ENCODE measurements at regions not wholly inside any gene's neighbourhood (a gene's known extent, or its start where the extent isn't known, plus 50 kb on each side); places are given as distances from the start of the nearest gene placed in this dataset.

DNA sequence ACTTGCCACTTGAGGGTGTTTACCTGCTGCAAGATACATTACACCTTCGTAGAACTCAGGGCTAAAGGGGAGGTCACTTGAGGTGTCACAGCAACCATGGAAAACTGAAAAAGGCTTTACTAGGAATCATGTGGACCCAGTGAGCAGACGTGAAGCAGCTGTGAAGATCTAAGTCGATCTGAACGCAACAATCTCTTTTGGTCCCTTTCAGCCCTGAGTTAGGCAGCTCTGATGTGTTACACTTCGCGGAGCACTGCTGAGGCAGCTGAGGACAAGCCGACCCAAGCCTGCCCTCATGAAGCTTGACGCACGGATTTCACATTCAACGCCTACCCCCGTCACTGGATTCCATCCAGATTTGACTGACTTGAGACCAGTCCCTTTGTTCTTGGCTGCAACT, 75.8 kb upstream of the NPAS2 start:
- ATAC-seq (ENCODE audit: insufficient read depth, low FRiP score), result no peak
- WGBS, 2 donors, result 85 to 92% methylated on average over 11 of the region's 11 CpGs
- TF ChIP-seq, protein P1, sequence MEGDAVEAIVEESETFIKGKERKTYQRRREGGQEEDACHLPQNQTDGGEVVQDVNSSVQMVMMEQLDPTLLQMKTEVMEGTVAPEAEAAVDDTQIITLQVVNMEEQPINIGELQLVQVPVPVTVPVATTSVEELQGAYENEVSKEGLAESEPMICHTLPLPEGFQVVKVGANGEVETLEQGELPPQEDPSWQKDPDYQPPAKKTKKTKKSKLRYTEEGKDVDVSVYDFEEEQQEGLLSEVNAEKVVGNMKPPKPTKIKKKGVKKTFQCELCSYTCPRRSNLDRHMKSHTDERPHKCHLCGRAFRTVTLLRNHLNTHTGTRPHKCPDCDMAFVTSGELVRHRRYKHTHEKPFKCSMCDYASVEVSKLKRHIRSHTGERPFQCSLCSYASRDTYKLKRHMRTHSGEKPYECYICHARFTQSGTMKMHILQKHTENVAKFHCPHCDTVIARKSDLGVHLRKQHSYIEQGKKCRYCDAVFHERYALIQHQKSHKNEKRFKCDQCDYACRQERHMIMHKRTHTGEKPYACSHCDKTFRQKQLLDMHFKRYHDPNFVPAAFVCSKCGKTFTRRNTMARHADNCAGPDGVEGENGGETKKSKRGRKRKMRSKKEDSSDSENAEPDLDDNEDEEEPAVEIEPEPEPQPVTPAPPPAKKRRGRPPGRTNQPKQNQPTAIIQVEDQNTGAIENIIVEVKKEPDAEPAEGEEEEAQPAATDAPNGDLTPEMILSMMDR (IDR thresholded peaks at IDR 0.05; ENCODE audit: control extremely low read depth, extremely low read depth), result no peak

DNA sequence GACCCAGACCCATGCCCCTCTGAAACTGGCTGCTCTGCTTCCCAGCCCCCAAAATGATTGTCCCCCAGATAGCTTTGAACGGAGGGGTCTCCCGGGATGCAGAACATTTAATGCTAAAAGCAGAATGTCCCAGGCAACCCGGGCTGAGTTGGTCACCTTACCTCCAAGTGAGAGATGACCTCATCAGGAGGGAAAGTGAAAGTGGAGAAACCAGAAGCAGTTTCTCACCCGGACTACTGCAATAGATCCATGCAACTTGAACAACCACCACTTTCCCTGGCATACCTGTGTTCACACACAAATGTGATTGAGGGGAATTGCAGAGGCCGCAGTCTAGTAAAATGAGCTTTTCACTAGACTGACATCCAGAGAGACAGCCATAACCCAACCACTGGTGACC, 75.3 kb upstream of the NPAS2 start:
- Histone ChIP-seq H3K4me1 (ENCODE audit: control insufficient read depth in 5 of 5, insufficient read depth in 5 of 5, low read length in 5 of 5) (peaks cover 0 to 17% (median 0%) of the 10 kb centered on the region in 5 donors), H3K9ac (ENCODE audit: insufficient read depth in 1 of 2, low read length in 2 of 2) (no peak overlapping the region), H3K4me3 (no peak overlapping the region), H3K36me3 (ENCODE audit: control insufficient read depth in 4 of 4, insufficient read depth in 4 of 4, low read length in 4 of 4) (no peaks in the 10 kb centered on the region), H3K27me3 (ENCODE audit: control insufficient read depth in 3 of 3, insufficient read depth in 3 of 3, low read length in 2 of 3) (no peaks in the 10 kb centered on the region), H3K27ac (ENCODE audit: low read depth in 1 of 2, low read length in 1 of 2) (no peak overlapping the region), H3K9me3 (ENCODE audit: control insufficient read depth in 4 of 4, insufficient read depth in 3 of 4, low read length in 3 of 4) (no peaks in the 10 kb centered on the region)
- TF ChIP-seq, protein P1 (IDR thresholded peaks at IDR 0.05; ENCODE audit: control extremely low read depth, extremely low read depth), result no peak
- WGBS, 2 donors, result 76 to 85% methylated on average over 5 of the region's 5 CpGs
- peak in 1 of 3 donors; percentile 20 for DNase-seq
- ATAC-seq (ENCODE audit: insufficient read depth, low FRiP score), result no peak

More for the DNA sequence above, 75.8 kb upstream of the NPAS2 start:
- H3K4me3 ChIP-seq, result no peak overlapping the region
- peaks cover 0 to 17% (median 0%) of the 10 kb centered on the region in 5 donors for H3K4me1 ChIP-seq (ENCODE audit: control insufficient read depth in 5 of 5, insufficient read depth in 5 of 5, low read length in 5 of 5)
- peak in 1 of 3 donors; percentile 25 for DNase-seq
- H3K9ac ChIP-seq (ENCODE audit: insufficient read depth in 1 of 2, low read length in 2 of 2), result peak overlapping the region in 1 of 2 donors; percentile 1
- H3K36me3 ChIP-seq (ENCODE audit: control insufficient read depth in 4 of 4, insufficient read depth in 4 of 4, low read length in 4 of 4), result no peaks in the 10 kb centered on the region
- H3K27me3 ChIP-seq (ENCODE audit: control insufficient read depth in 3 of 3, insufficient read depth in 3 of 3, low read length in 2 of 3), result no peaks in the 10 kb centered on the region
- no peak overlapping the region for H3K27ac ChIP-seq (ENCODE audit: low read depth in 1 of 2, low read length in 1 of 2)
- H3K9me3 ChIP-seq (ENCODE audit: control insufficient read depth in 4 of 4, insufficient read depth in 3 of 4, low read length in 3 of 4), result no peaks in the 10 kb centered on the region

GRCh38 chr2:100745604-100746003, 74.3 kb upstream of the NPAS2 start:
- Histone ChIP-seq H3K27me3 (ENCODE audit: control insufficient read depth in 3 of 3, insufficient read depth in 3 of 3, low read length in 2 of 3) (no peaks in the 10 kb centered on the region), H3K36me3 (ENCODE audit: control insufficient read depth in 4 of 4, insufficient read depth in 4 of 4, low read length in 4 of 4) (no peaks in the 10 kb centered on the region), H3K4me3 (no peak overlapping the region), H3K27ac (ENCODE audit: low read depth in 1 of 2, low read length in 1 of 2) (no peak overlapping the region), H3K4me1 (ENCODE audit: control insufficient read depth in 5 of 5, insufficient read depth in 5 of 5, low read length in 5 of 5) (peaks cover 0 to 17% (median 0%) of the 10 kb centered on the region in 5 donors), H3K9me3 (ENCODE audit: control insufficient read depth in 4 of 4, insufficient read depth in 3 of 4, low read length in 3 of 4) (no peaks in the 10 kb centered on the region), H3K9ac (ENCODE audit: insufficient read depth in 1 of 2, low read length in 2 of 2) (no peak overlapping the region)
- ATAC-seq (ENCODE audit: insufficient read depth, low FRiP score) (no peak), DNase-seq (no peak)
- TF ChIP-seq, protein P1 (IDR thresholded peaks at IDR 0.05; ENCODE audit: control extremely low read depth, extremely low read depth), result no peak
- WGBS, 2 donors, result 87 to 95% methylated on average over 5 of the region's 5 CpGs

DNA sequence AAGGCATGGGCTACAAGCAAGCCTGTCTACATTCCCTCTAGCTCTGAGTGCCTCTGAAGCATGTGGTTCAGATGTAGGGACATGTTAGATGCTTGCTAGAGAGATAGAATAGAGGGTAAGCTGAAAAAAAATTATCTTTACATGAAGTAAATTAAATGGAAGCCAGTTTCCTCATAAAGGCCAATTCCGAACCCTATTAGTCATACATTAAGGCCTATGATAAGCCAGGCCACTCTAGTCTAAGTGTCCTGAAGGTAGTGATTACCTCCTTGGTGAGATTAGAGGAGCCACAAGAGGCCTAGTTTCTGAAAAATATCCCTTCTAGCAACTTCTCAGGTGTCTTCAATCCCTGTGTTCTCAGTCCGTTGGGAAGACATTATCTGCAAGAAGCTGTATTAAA, 72.4 kb upstream of the NPAS2 start:
- TF ChIP-seq, protein P1 (IDR thresholded peaks at IDR 0.05; ENCODE audit: control extremely low read depth, extremely low read depth), result no peak
- no peak for ATAC-seq (ENCODE audit: insufficient read depth, low FRiP score)
- WGBS, 2 donors, result 79 to 89% methylated on average over 2 of the region's 2 CpGs

More for the DNA sequence above, 72.4 kb upstream of the NPAS2 start:
- H3K4me3 ChIP-seq, result no peak overlapping the region
- no peak overlapping the region for H3K9ac ChIP-seq (ENCODE audit: insufficient read depth in 1 of 2, low read length in 2 of 2)
- DNase-seq, result no peak
- peaks cover 0 to 8% (median 4%) of the 10 kb centered on the region in 5 donors for H3K4me1 ChIP-seq (ENCODE audit: control insufficient read depth in 5 of 5, insufficient read depth in 5 of 5, low read length in 5 of 5)
- H3K27me3 ChIP-seq (ENCODE audit: control insufficient read depth in 3 of 3, insufficient read depth in 3 of 3, low read length in 2 of 3), result no peaks in the 10 kb centered on the region
- H3K27ac ChIP-seq (ENCODE audit: low read depth in 1 of 2, low read length in 1 of 2), result no peak overlapping the region
- peaks cover 0 to 4% (median 0%) of the 10 kb centered on the region in 4 donors for H3K9me3 ChIP-seq (ENCODE audit: control insufficient read depth in 4 of 4, insufficient read depth in 3 of 4, low read length in 3 of 4)
- no peaks in the 10 kb centered on the region for H3K36me3 ChIP-seq (ENCODE audit: control insufficient read depth in 4 of 4, insufficient read depth in 4 of 4, low read length in 4 of 4)

Measured in lung (tissue), 11 donors.